Activated CD8-positive, alpha-beta memory T cell treated with anti-CD3 and anti-CD28 coated beads for 4 hours (primary cell): ENCODE measurements at regions not wholly inside any gene's neighbourhood (a gene's known extent, or its start where the extent isn't known, plus 50 kb on each side); places are given as distances from the start of the nearest gene placed in this dataset.

Experiments
- DNase-seq, 2 donors: peaks; one replicate each; pipeline ENCODE4 v3.0.0-alpha.2; 2020; ENCODE audit warnings: low read depth in 2 of 2

DNA sequence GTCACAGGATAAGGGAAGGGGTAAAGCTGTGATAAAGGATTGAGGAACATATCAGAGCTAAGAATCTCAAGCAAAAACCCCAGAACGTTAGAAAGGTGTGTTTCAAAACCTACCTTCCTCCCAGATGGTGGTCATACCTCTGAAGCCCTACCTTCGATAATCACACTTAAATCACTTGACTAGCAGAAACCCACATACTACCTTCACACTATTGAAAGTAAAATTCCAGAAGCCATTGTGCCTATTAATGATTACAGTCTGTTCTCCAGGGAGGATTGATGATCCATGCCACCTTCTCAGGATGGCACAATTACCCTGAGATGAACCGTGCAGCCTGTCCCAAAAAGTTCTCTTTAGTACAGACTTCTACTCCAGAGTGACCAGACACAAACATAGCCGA, 72.3 kb upstream of the SOX4 start:
- no peak for DNase-seq

DNA sequence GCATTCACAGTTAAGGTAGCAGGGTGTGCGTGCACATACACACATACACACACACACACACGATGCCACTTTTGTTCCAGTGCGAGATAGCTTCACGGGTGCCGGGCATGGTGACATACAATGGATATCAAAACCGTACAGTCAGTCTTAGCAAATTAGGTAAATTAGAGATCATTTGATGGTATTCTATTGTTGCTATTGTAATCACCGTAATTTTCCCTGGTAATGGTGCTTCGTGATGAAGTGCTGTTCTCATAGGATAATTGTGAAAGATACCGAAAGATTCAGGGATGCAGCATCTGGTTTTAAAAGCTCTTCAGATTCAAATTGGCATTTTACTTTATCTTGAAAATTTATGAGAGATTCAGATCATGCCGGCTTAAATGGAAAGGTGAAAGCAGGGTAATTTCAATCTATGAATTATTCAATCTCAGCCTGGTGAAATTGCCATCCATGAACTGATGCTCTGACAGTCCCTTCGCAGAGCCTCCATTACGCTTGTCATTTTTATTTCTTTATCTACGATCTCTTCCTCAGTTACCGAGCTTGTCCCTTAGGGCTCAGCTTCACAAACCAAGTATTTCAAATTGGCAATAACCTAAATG, 71.3 kb upstream of the SOX4 start:
- DNase-seq, result no peak

DNA sequence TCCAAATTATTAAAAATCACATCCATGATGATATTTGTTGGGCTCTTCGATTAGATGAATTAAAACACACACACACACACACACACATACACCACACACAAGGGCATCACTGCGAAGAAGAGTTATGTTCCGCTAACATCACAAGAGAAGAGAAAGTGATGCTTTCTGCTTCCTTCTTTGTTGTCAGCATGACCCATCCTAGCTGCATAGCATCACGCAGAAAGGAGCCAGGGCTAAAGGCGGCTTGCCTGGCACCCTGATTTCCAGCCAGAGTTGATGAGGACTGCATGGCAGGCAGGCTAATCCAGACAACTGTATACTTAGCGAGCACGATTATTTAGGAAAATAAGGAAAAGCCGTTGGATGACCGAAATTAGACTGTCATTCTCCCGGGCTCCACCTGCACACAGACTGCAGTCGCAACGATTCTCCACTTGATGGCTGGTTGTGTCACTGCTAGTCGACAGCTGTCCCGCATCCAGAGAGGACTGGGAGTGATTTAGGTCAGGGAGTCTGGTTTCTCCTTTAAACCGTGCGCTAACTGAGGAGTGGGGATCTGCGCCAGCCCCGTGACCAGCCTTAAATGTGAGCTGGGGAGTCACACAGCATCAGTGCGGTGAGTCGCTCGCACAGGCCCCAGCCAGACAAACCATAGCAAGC, 70.6 kb upstream of the SOX4 start:
- DNase-seq, result no peak

GRCh38 chr6:21523652-21524051, 69.9 kb upstream of the SOX4 start:
- DNase-seq, result no peak

DNA sequence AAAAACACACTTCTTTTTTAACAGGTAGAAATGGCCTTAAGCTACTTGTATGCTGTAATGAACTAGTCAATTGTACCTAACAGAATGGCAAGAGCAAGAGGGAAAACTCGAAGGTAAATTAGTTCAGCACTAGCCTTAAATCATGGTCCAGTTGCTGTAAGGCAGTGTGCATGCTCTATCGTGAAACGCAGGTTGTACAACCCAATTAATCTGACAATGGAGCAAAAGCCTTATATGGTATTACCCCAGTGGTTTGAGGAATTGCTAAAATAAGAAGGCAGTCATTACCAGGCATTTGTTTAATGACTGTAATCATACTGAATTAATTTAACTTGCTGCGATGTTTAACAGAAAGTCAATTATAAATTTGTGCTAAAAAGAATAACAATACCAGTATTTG, 69.3 kb upstream of the SOX4 start:
- DNase-seq, result no peak

- no peak for DNase-seq
Measured at GRCh38 chr6:21526974-21527373, 66.6 kb upstream of the SOX4 start.

GRCh38 chr6:21527731-21528130, 65.8 kb upstream of the SOX4 start:
- no peak for DNase-seq

- no peak for DNase-seq
Measured at GRCh38 chr6:21529431-21529830, 64.1 kb upstream of the SOX4 start.

- no peak for DNase-seq
Measured at GRCh38 chr6:21531393-21531792, 62.2 kb upstream of the SOX4 start.

DNA sequence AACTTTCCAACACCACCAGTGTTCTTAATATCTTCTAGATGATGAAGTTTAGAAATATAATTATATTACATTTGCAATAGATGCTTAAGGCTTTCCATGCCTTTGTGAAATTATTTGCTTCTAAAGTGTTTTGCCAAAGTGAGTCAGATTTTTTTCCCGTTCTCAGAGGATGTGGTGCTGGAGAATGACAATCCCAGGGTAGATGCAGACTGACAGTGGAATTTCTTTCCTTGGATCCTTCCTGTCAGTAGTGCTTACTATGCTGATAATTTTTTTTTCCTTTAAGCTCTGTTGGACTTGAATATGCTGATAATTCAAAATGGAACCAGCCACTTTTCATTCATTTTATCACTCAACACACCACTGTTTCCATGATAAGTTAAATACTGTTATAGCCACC, 59.9 kb upstream of the SOX4 start:
- no peak for DNase-seq

GRCh38 chr6:21536280-21536766, 57.2 kb upstream of the SOX4 start:
- DNase-seq, result no peak

- DNase-seq, result no peak
Measured at GRCh38 chr6:21537637-21538036, 55.9 kb upstream of the SOX4 start.

GRCh38 chr6:21538186-21538798, 55.3 kb upstream of the SOX4 start:
- no peak for DNase-seq

GRCh38 chr6:21539621-21540100, 53.9 kb upstream of the SOX4 start:
- DNase-seq, result no peak
